Psoas muscle (tissue), 7 donors: ENCODE measurements at regions not wholly inside any gene's neighbourhood (a gene's known extent, or its start where the extent isn't known, plus 50 kb on each side); places are given as distances from the start of the nearest gene placed in this dataset.

ENCODE experiments used
- ATAC-seq, 4 donors: fragments of 200-7000 bp; cut with Tn5 transposase; one replicate each; pipeline ENCODE4 v1.9.1; 2020; ENCODE audit warnings: moderate library complexity in 3 of 4, mild to moderate bottlenecking in 2 of 4
- DNase-seq, 2 donors: peaks; one replicate each; pipeline ENCODE4 v3.0.0-alpha.2; 2020
- H3K27ac ChIP-seq: fragments of 200-600 bp; one replicate; pipeline ENCODE4 v1.8.0; 2022
- H3K27me3 ChIP-seq, 3 donors: fragments of 200-600 bp in 1 of 3; one replicate each; pipeline versions ENCODE4 v1.6.1 to v1.8.0; 2013 to 2022; ENCODE audit warnings: low read length in 2 of 3, mild to moderate bottlenecking in 2 of 3, moderate library complexity in 1 of 3; ENCODE audit not compliant: insufficient read depth in 3 of 3
- H3K36me3 ChIP-seq, 2 donors: fragments of 200-600 bp in 1 of 2; one replicate each; pipeline versions ENCODE4 v1.6.1 to v1.8.0; 2013 to 2022; ENCODE audit warnings: low read depth in 1 of 2, mild to moderate bottlenecking in 1 of 2, moderate library complexity in 1 of 2; ENCODE audit not compliant: insufficient read depth in 1 of 2
- H3K4me1 ChIP-seq: fragments of 200-600 bp; one replicate; pipeline ENCODE4 v1.8.0; 2022
- H3K4me3 ChIP-seq: fragments of 200-600 bp; one replicate; pipeline ENCODE4 v1.8.0; 2022; ENCODE audit warnings: mild to moderate bottlenecking
- H3K9me3 ChIP-seq: fragments of 200-600 bp; one replicate; pipeline ENCODE4 v1.8.0; 2022
- CTCF ChIP-seq: fragments of 200-600 bp; IDR thresholded peaks from one replicate; pipeline ENCODE4 v1.8.0; 2022; ENCODE audit warnings: antibody characterized with exemption
- WGBS, 3 donors: extraction: QIAGEN DNeasy Blood & Tissue Kit; methylation state at CpG; one replicate each; pipeline versions ENCODE4 v1.1.6 to v1.1.7; 2013; 5-methylcytosine and 5-hydroxymethylcytosine counted together
- intact Hi-C, 2 donors: fragments of 100-400 bp; cut with DNase I; formaldehyde crosslinking; loops; one replicate each; pipeline versions ENCODE4 v1.11.0 to v1.14.2; 2022
- donor health status: healthy with polysubstance abuse.
- donor health status: DM: no; HTN: no; CAD: no; lungs with moderate emphysema.
- donor health status: Bipolar disorder and iron deficiency.
- donor health status: healthy.
- donor health status: DM: yes; HTN: yes; CAD: no.
- donor health status: DM: no; HTN: no; CAD: no.
- donor health status: DM: yes; HTN: yes; CAD: no.

GRCh38 chr15:45910671-45911070, 275.8 kb downstream of the SQOR start:
- intact Hi-C loops, result no loop called here
- DNase-seq (no peak), ATAC-seq (no peak)
- no peaks in the 10 kb centered on the region for H3K4me1 ChIP-seq
- H3K9me3 ChIP-seq, result peaks cover 6% of the 10 kb centered on the region
- no peak overlapping the region for H3K27ac ChIP-seq
- no peak for TF ChIP-seq CTCF
- H3K27me3 ChIP-seq, result no peaks in the 10 kb centered on the region
- WGBS, 3 donors, result 58 to 76% (median 67%) methylated on average over 3 of the region's 3 CpGs
- no peaks in the 10 kb centered on the region for H3K36me3 ChIP-seq
- no peak overlapping the region for H3K4me3 ChIP-seq

GRCh38 chr15:45913451-45913850, 278.6 kb downstream of the SQOR start:
- intact Hi-C loops, result no loop called here
- ATAC-seq, result no peak

GRCh38 chr15:45914425-45914824, 279.6 kb downstream of the SQOR start:
- Histone ChIP-seq H3K9me3 (no peaks in the 10 kb centered on the region), H3K4me1 (no peaks in the 10 kb centered on the region), H3K4me3 (no peak overlapping the region), H3K36me3 (no peaks in the 10 kb centered on the region), H3K27me3 (no peaks in the 10 kb centered on the region), H3K27ac (no peak overlapping the region)
- no peak for DNase-seq
- no peak for TF ChIP-seq CTCF
- intact Hi-C loops, result no loop called here
- ATAC-seq, result no peak

More at GRCh38 chr15:45913451-45913850, 278.6 kb downstream of the SQOR start:
- Histone ChIP-seq H3K9me3 (peaks cover 6% of the 10 kb centered on the region), H3K27ac (no peak overlapping the region), H3K4me3 (no peak overlapping the region), H3K27me3 (no peaks in the 10 kb centered on the region), H3K4me1 (no peaks in the 10 kb centered on the region), H3K36me3 (no peaks in the 10 kb centered on the region)
- no peak for TF ChIP-seq CTCF
- no peak for DNase-seq
- WGBS, 3 donors, result 36 to 55% (median 52%) methylated on average over 2 of the region's 2 CpGs

- Histone ChIP-seq H3K9me3 (no peaks in the 10 kb centered on the region), H3K36me3 (no peaks in the 10 kb centered on the region), H3K27ac (no peak overlapping the region), H3K27me3 (no peaks in the 10 kb centered on the region), H3K4me3 (no peak overlapping the region), H3K4me1 (no peaks in the 10 kb centered on the region)
- intact Hi-C loops, result no loop called here
- no peak for ATAC-seq
- 53 to 62% (median 60%) methylated on average over 2 of the region's 2 CpGs for WGBS, 3 donors
- no peak for DNase-seq
- TF ChIP-seq CTCF, result no peak
These were observed 284.0 kb downstream of the SQOR start for GRCh38 chr15:45918839-45919238.

- no peak for TF ChIP-seq CTCF
- no peak overlapping the region for H3K27ac ChIP-seq
- intact Hi-C loops, result no loop called here
These were observed 285.0 kb downstream of the SQOR start for GRCh38 chr15:45919806-45920205.

More at GRCh38 chr15:45919806-45920205, 285.0 kb downstream of the SQOR start:
- no peak for ATAC-seq
- no peak overlapping the region for H3K4me3 ChIP-seq
- no peaks in the 10 kb centered on the region for H3K4me1 ChIP-seq
- H3K9me3 ChIP-seq, result no peaks in the 10 kb centered on the region
- 78 to 80% (median 80%) methylated on average over 6 of the region's 6 CpGs for WGBS, 3 donors
- no peaks in the 10 kb centered on the region for H3K27me3 ChIP-seq
- no peaks in the 10 kb centered on the region for H3K36me3 ChIP-seq
- no peak for DNase-seq
